ENCODE measurements at regions not wholly inside any gene's neighbourhood (a gene's known extent, or its start where the extent isn't known, plus 50 kb on each side); places are given as distances from the start of the nearest gene placed in this dataset.
"Not testable (repeated sequence)": the region's sequence is repeated elsewhere in the genome, so short reads cannot be mapped to it uniquely, and the experiment has no call there.

- peaks cover 7% of the 10 kb centered on the region for H3K4me1 ChIP-seq (ENCODE audit: control insufficient read depth, insufficient read depth, low read length, unreplicated experiment)
- no peaks in the 10 kb centered on the region for H3K79me2 ChIP-seq (ENCODE audit: control insufficient read depth, insufficient read depth, low read length, unreplicated experiment)
- H3K36me3 ChIP-seq (ENCODE audit: insufficient read depth, low read length), result no peaks in the 10 kb centered on the region
- no peak overlapping the region for H2AFZ ChIP-seq (ENCODE audit: low read length, unreplicated experiment)
- no peak overlapping the region for H3K27ac ChIP-seq (ENCODE audit: low read depth, low read length)
- no peak overlapping the region for H3K4me3 ChIP-seq (ENCODE audit: low read depth, low read length)
- H3K27me3 ChIP-seq (ENCODE audit: insufficient read depth, low read length), result no peaks in the 10 kb centered on the region
Measured at GRCh38 chr9:16294133-16294770, 576.2 kb downstream of the BNC2 start.

- H3K79me2 ChIP-seq (ENCODE audit: control insufficient read depth, insufficient read depth, low read length, unreplicated experiment); H3K4me1 ChIP-seq (ENCODE audit: control insufficient read depth, insufficient read depth, low read length, unreplicated experiment); H3K4me3 ChIP-seq (ENCODE audit: low read depth, low read length); H3K36me3 ChIP-seq (ENCODE audit: insufficient read depth, low read length); H2AFZ ChIP-seq (ENCODE audit: low read length, unreplicated experiment); H3K27me3 ChIP-seq (ENCODE audit: insufficient read depth, low read length); H3K27ac ChIP-seq (ENCODE audit: low read depth, low read length): not testable (repeated sequence)
Measured at GRCh38 chr9:16294940-16295339, 575.5 kb downstream of the BNC2 start.

GRCh38 chr9:16299368-16299767, 571.1 kb downstream of the BNC2 start:
- H3K27ac ChIP-seq (ENCODE audit: low read depth, low read length); H3K4me1 ChIP-seq (ENCODE audit: control insufficient read depth, insufficient read depth, low read length, unreplicated experiment); H3K4me3 ChIP-seq (ENCODE audit: low read depth, low read length); H3K79me2 ChIP-seq (ENCODE audit: control insufficient read depth, insufficient read depth, low read length, unreplicated experiment); H2AFZ ChIP-seq (ENCODE audit: low read length, unreplicated experiment); H3K27me3 ChIP-seq (ENCODE audit: insufficient read depth, low read length); H3K36me3 ChIP-seq (ENCODE audit: insufficient read depth, low read length): not testable (repeated sequence)

- H3K4me1 ChIP-seq (ENCODE audit: control insufficient read depth, insufficient read depth, low read length, unreplicated experiment), result no peaks in the 10 kb centered on the region
- no peaks in the 10 kb centered on the region for H3K27me3 ChIP-seq (ENCODE audit: insufficient read depth, low read length)
- H3K4me3 ChIP-seq (ENCODE audit: low read depth, low read length), result no peak overlapping the region
- no peaks in the 10 kb centered on the region for H3K36me3 ChIP-seq (ENCODE audit: insufficient read depth, low read length)
- H3K27ac ChIP-seq (ENCODE audit: low read depth, low read length), result no peak overlapping the region
- H2AFZ ChIP-seq (ENCODE audit: low read length, unreplicated experiment), result no peak overlapping the region
- H3K79me2 ChIP-seq (ENCODE audit: control insufficient read depth, insufficient read depth, low read length, unreplicated experiment), result no peaks in the 10 kb centered on the region
Measured at GRCh38 chr9:16303506-16303905, 567.0 kb downstream of the BNC2 start.

- no peak overlapping the region for H2AFZ ChIP-seq (ENCODE audit: low read length, unreplicated experiment)
- H3K79me2 ChIP-seq (ENCODE audit: control insufficient read depth, insufficient read depth, low read length, unreplicated experiment), result no peaks in the 10 kb centered on the region
- no peak overlapping the region for H3K4me3 ChIP-seq (ENCODE audit: low read depth, low read length)
- H3K4me1 ChIP-seq (ENCODE audit: control insufficient read depth, insufficient read depth, low read length, unreplicated experiment), result no peaks in the 10 kb centered on the region
- no peak overlapping the region for H3K27ac ChIP-seq (ENCODE audit: low read depth, low read length)
- no peaks in the 10 kb centered on the region for H3K36me3 ChIP-seq (ENCODE audit: insufficient read depth, low read length)
- H3K27me3 ChIP-seq (ENCODE audit: insufficient read depth, low read length), result no peaks in the 10 kb centered on the region
Measured at GRCh38 chr9:16304301-16304700, 566.2 kb downstream of the BNC2 start.

GRCh38 chr9:16306586-16306985, 563.9 kb downstream of the BNC2 start:
- no peaks in the 10 kb centered on the region for H3K27me3 ChIP-seq (ENCODE audit: insufficient read depth, low read length)
- no peak overlapping the region for H3K27ac ChIP-seq (ENCODE audit: low read depth, low read length)
- H3K4me1 ChIP-seq (ENCODE audit: control insufficient read depth, insufficient read depth, low read length, unreplicated experiment), result no peaks in the 10 kb centered on the region
- H3K4me3 ChIP-seq (ENCODE audit: low read depth, low read length), result no peak overlapping the region
- H2AFZ ChIP-seq (ENCODE audit: low read length, unreplicated experiment), result no peak overlapping the region
- no peaks in the 10 kb centered on the region for H3K79me2 ChIP-seq (ENCODE audit: control insufficient read depth, insufficient read depth, low read length, unreplicated experiment)
- H3K36me3 ChIP-seq (ENCODE audit: insufficient read depth, low read length), result no peaks in the 10 kb centered on the region

GRCh38 chr9:16307626-16308195, 562.8 kb downstream of the BNC2 start:
- no peak overlapping the region for H3K4me3 ChIP-seq (ENCODE audit: low read depth, low read length)
- no peaks in the 10 kb centered on the region for H3K27me3 ChIP-seq (ENCODE audit: insufficient read depth, low read length)
- no peak overlapping the region for H2AFZ ChIP-seq (ENCODE audit: low read length, unreplicated experiment)
- H3K27ac ChIP-seq (ENCODE audit: low read depth, low read length), result no peak overlapping the region
- H3K36me3 ChIP-seq (ENCODE audit: insufficient read depth, low read length), result no peaks in the 10 kb centered on the region
- H3K4me1 ChIP-seq (ENCODE audit: control insufficient read depth, insufficient read depth, low read length, unreplicated experiment), result no peaks in the 10 kb centered on the region
- no peaks in the 10 kb centered on the region for H3K79me2 ChIP-seq (ENCODE audit: control insufficient read depth, insufficient read depth, low read length, unreplicated experiment)

GRCh38 chr9:16308645-16309044, 561.8 kb downstream of the BNC2 start:
- H2AFZ ChIP-seq (ENCODE audit: low read length, unreplicated experiment), result no peak overlapping the region
- no peak overlapping the region for H3K27ac ChIP-seq (ENCODE audit: low read depth, low read length)
- H3K4me1 ChIP-seq (ENCODE audit: control insufficient read depth, insufficient read depth, low read length, unreplicated experiment), result no peaks in the 10 kb centered on the region
- H3K79me2 ChIP-seq (ENCODE audit: control insufficient read depth, insufficient read depth, low read length, unreplicated experiment), result no peaks in the 10 kb centered on the region
- H3K36me3 ChIP-seq (ENCODE audit: insufficient read depth, low read length), result no peaks in the 10 kb centered on the region
- no peak overlapping the region for H3K4me3 ChIP-seq (ENCODE audit: low read depth, low read length)
- no peaks in the 10 kb centered on the region for H3K27me3 ChIP-seq (ENCODE audit: insufficient read depth, low read length)

- H3K36me3 ChIP-seq (ENCODE audit: insufficient read depth, low read length), result no peaks in the 10 kb centered on the region
- H3K4me3 ChIP-seq (ENCODE audit: low read depth, low read length), result no peak overlapping the region
- no peak overlapping the region for H3K27ac ChIP-seq (ENCODE audit: low read depth, low read length)
- no peak overlapping the region for H2AFZ ChIP-seq (ENCODE audit: low read length, unreplicated experiment)
- no peaks in the 10 kb centered on the region for H3K79me2 ChIP-seq (ENCODE audit: control insufficient read depth, insufficient read depth, low read length, unreplicated experiment)
- H3K27me3 ChIP-seq (ENCODE audit: insufficient read depth, low read length), result no peaks in the 10 kb centered on the region
- H3K4me1 ChIP-seq (ENCODE audit: control insufficient read depth, insufficient read depth, low read length, unreplicated experiment), result no peaks in the 10 kb centered on the region
Measured at GRCh38 chr9:16309082-16309468, 561.4 kb downstream of the BNC2 start.

GRCh38 chr9:16309469-16310271, 560.8 kb downstream of the BNC2 start:
- Histone ChIP-seq H3K4me3 (ENCODE audit: low read depth, low read length) (no peak overlapping the region), H3K4me1 (ENCODE audit: control insufficient read depth, insufficient read depth, low read length, unreplicated experiment) (no peaks in the 10 kb centered on the region), H3K27me3 (ENCODE audit: insufficient read depth, low read length) (no peaks in the 10 kb centered on the region), H2AFZ (ENCODE audit: low read length, unreplicated experiment) (no peak overlapping the region), H3K79me2 (ENCODE audit: control insufficient read depth, insufficient read depth, low read length, unreplicated experiment) (no peaks in the 10 kb centered on the region), H3K27ac (ENCODE audit: low read depth, low read length) (no peak overlapping the region), H3K36me3 (ENCODE audit: insufficient read depth, low read length) (no peaks in the 10 kb centered on the region)
